HG02678 (cell line): ENCODE measurements at regions not wholly inside any gene's neighbourhood (a gene's known extent, or its start where the extent isn't known, plus 50 kb on each side); places are given as distances from the start of the nearest gene placed in this dataset.
"Not testable (repeated sequence)": the region's sequence is repeated elsewhere in the genome, so short reads cannot be mapped to it uniquely, and the experiment has no call there.

Source experiments
- ATAC-seq: cut with Tn5 transposase; IDR thresholded peaks from one replicate; pipeline ENCODE4 v1.9.1; 2021; ENCODE audit warnings: mild to moderate bottlenecking, moderate library complexity; ENCODE audit not compliant: unreplicated experiment

- ATAC-seq, result no peak
These were observed 237.9 kb downstream of the DACT1 start for GRCh38 chr14:58875613-58876012.

GRCh38 chr14:58876608-58877007, 238.8 kb downstream of the DACT1 start:
- ATAC-seq, result no peak

- no peak for ATAC-seq
These were observed 240.8 kb downstream of the DACT1 start for GRCh38 chr14:58878439-58879139.

- ATAC-seq, result no peak
These were observed 243.7 kb downstream of the DACT1 start for GRCh38 chr14:58881433-58881832.

GRCh38 chr14:58882577-58883018, 244.8 kb downstream of the DACT1 start:
- no peak for ATAC-seq

GRCh38 chr14:58884442-58884841, 246.7 kb downstream of the DACT1 start:
- ATAC-seq, result no peak

GRCh38 chr14:58887931-58888330, 250.2 kb downstream of the DACT1 start:
- no peak for ATAC-seq

GRCh38 chr14:58898655-58899316, 261.0 kb downstream of the DACT1 start:
- ATAC-seq, result no peak

GRCh38 chr14:58899317-58899713, 261.6 kb downstream of the DACT1 start:
- no peak for ATAC-seq

GRCh38 chr14:58901826-58902225, 264.1 kb downstream of the DACT1 start:
- ATAC-seq, result no peak

GRCh38 chr14:58904776-58905175, 267.0 kb downstream of the DACT1 start:
- no peak for ATAC-seq

- no peak for ATAC-seq
These were observed 270.0 kb downstream of the DACT1 start for GRCh38 chr14:58907803-58908202.

- ATAC-seq, result no peak
These were observed 274.5 kb downstream of the DACT1 start for GRCh38 chr14:58912287-58912686.

- no peak for ATAC-seq
These were observed 275.2 kb downstream of the DACT1 start for GRCh38 chr14:58912799-58913432.

GRCh38 chr14:58914279-58914855, 274.1 kb upstream of the DAAM1 start:
- ATAC-seq, result no peak

GRCh38 chr14:58915646-58916045, 272.8 kb upstream of the DAAM1 start:
- ATAC-seq, result no peak

- no peak for ATAC-seq
These were observed 270.3 kb upstream of the DAAM1 start for GRCh38 chr14:58918066-58918738.

GRCh38 chr14:58919217-58919616, 269.2 kb upstream of the DAAM1 start:
- ATAC-seq, result no peak

- no peak for ATAC-seq
These were observed 268.2 kb upstream of the DAAM1 start for GRCh38 chr14:58920230-58920629.

GRCh38 chr14:58922201-58922940, 266.1 kb upstream of the DAAM1 start:
- not testable (repeated sequence) for ATAC-seq
